SK-N-SH (cell line): ENCODE measurements at regions not wholly inside any gene's neighbourhood (a gene's known extent, or its start where the extent isn't known, plus 50 kb on each side); places are given as distances from the start of the nearest gene placed in this dataset.

Source experiments
- CTCF ChIA-PET: fragments of 300-600, 350-600 bp; formaldehyde crosslinking; extraction: SDS; loops from one replicate; lab custom pipeline; 2021; lab: Yijun Ruan, JAX
- POLR2A ChIA-PET: fragments of 350-600 bp; sonication (Branson Sonifier 250); formaldehyde crosslinking; extraction: SDS; loops from one replicate; lab custom pipeline; 2020; ENCODE audit warnings: antibody characterized with exemption, inconsistent platforms; lab: Yijun Ruan, JAX
- DNase-seq: peaks from one replicate; pipeline ENCODE4 v3.0.0; 2012
- H2AFZ ChIP-seq: fragments of 200-600 bp; sonication (generic); 2 replicates; pipeline ENCODE4 v1.8.1; 2016; ENCODE audit warnings: antibody characterized with exemption, mild to moderate bottlenecking, low read depth
- H3F3A ChIP-seq: fragments of 200-600 bp; sonication (generic); replicated peaks from 2 replicates; pipeline ENCODE3; 2016; ENCODE audit warnings: antibody characterized with exemption, mild to moderate bottlenecking; ENCODE audit not compliant: insufficient read depth
- H3K27ac ChIP-seq, 2 experiments: fragments of 200-500 bp in 1 of 2; fragments of 200-600 bp in 1 of 2; sonication (Bioruptor generic) in 1 of 2; sonication (generic), shearing (Covaris generic) in 1 of 2; 2 replicates each; pipeline versions ENCODE4 v1.5.1 to v1.6.1; 2014 to 2016; ENCODE audit warnings: low read depth in 2 of 2, inconsistent platforms in 1 of 2, low read length in 1 of 2, mild to moderate bottlenecking in 1 of 2, mixed read lengths in 1 of 2
- H3K27me3 ChIP-seq: fragments of 200-600 bp; sonication (generic), shearing (Covaris generic); 2 replicates; pipeline ENCODE4 v1.6.1; 2016; ENCODE audit warnings: mixed run types; ENCODE audit not compliant: insufficient read depth
- H3K36me3 ChIP-seq, 2 experiments: fragments of 200-500 bp in 1 of 2; fragments of 200-600 bp in 1 of 2; sonication (Bioruptor generic) in 1 of 2; sonication (generic) in 1 of 2; replicated peaks in 1 of 2; 2 replicates each; pipeline versions ENCODE3 to v1.5.1; 2014 to 2016; ENCODE audit warnings: low read length in 1 of 2, mild to moderate bottlenecking in 1 of 2; ENCODE audit not compliant: insufficient read depth in 2 of 2, control insufficient read depth in 1 of 2
- H3K4me1 ChIP-seq, 2 experiments: fragments of 200-500 bp in 1 of 2; fragments of 200-600 bp in 1 of 2; sonication (Bioruptor generic) in 1 of 2; sonication (generic), shearing (Covaris generic) in 1 of 2; 2 replicates each; pipeline versions ENCODE4 v1.5.1 to v1.6.1; 2014 to 2016; ENCODE audit warnings: low read depth in 1 of 2, low read length in 1 of 2, mixed run types in 1 of 2; ENCODE audit not compliant: insufficient read depth in 2 of 2, control insufficient read depth in 1 of 2
- H3K4me2 ChIP-seq: fragments of 200-600 bp; sonication (generic), shearing (Covaris generic); 2 replicates; pipeline ENCODE4 v1.6.1; 2017; ENCODE audit warnings: mixed run types
- H3K4me3 ChIP-seq, 2 experiments: fragments of 200-500 bp in 1 of 2; fragments of 200-600 bp in 1 of 2; sonication (Bioruptor generic) in 1 of 2; sonication (generic), shearing (Covaris generic) in 1 of 2; 2 replicates each; pipeline versions ENCODE4 v1.5.1 to v1.8.1; 2014 to 2016; ENCODE audit warnings: low read depth in 2 of 2, inconsistent platforms in 1 of 2, low read length in 1 of 2, mild to moderate bottlenecking in 1 of 2, mixed read lengths in 1 of 2, moderate library complexity in 1 of 2
- H3K79me2 ChIP-seq: fragments of 200-600 bp; sonication (generic); 2 replicates; pipeline ENCODE4 v1.8.1; 2017; ENCODE audit warnings: mild to moderate bottlenecking; ENCODE audit not compliant: insufficient read depth
- H3K9ac ChIP-seq: fragments of 200-600 bp; sonication (generic); 2 replicates; pipeline ENCODE4 v1.6.1; 2017; ENCODE audit warnings: mixed run types
- H3K9me2 ChIP-seq: fragments of 200-600 bp; sonication (generic); 2 replicates; pipeline ENCODE4 v1.6.1; 2017; ENCODE audit warnings: mixed run types
- H3K9me3 ChIP-seq: fragments of 200-600 bp; sonication (generic); 2 replicates; pipeline ENCODE4 v1.6.1; 2017; ENCODE audit warnings: mixed run types, mild to moderate bottlenecking, moderate library complexity
- H4K20me1 ChIP-seq: fragments of 200-600 bp; sonication (generic); 2 replicates; pipeline ENCODE4 v1.6.1; 2017; ENCODE audit warnings: mild to moderate bottlenecking, mixed run types; ENCODE audit not compliant: insufficient read depth
- CHD2 ChIP-seq: fragments of 150-350 bp; IDR thresholded peaks from 2 replicates; pipeline ENCODE4 v1.6.1; 2018; ENCODE audit warnings: low read length; ENCODE audit not compliant: partially characterized antibody
- ELF1 ChIP-seq: IDR thresholded peaks from 2 replicates; pipeline ENCODE4 v1.4.0; 2012
- EZH2phosphoT487 ChIP-seq: fragments of 200-600 bp; sonication (generic); IDR thresholded peaks from 2 replicates; pipeline ENCODE4 v1.6.1; 2017; ENCODE audit warnings: low read depth, mixed run types, mild to moderate bottlenecking, antibody characterized with exemption, moderate library complexity, borderline replicate concordance
- FOXJ3 ChIP-seq: sonication (generic); formaldehyde crosslinking; IDR thresholded peaks from 2 replicates; pipeline ENCODE4 v1.5.1; 2020; ENCODE audit warnings: mild to moderate bottlenecking, missing genetic modification reagents
- FOXM1 ChIP-seq: IDR thresholded peaks from 2 replicates; pipeline ENCODE4 v1.4.0; 2012; ENCODE audit warnings: low read depth, mild to moderate bottlenecking
- GABPA ChIP-seq: IDR thresholded peaks from 2 replicates; pipeline ENCODE4 v1.4.0; 2012; ENCODE audit warnings: low read depth, mild to moderate bottlenecking
- IRF3 ChIP-seq: fragments of 150-350 bp; IDR thresholded peaks from 2 replicates; pipeline ENCODE4 v1.6.1; 2016; ENCODE audit warnings: mild to moderate bottlenecking, low read depth, low read length
- JUND ChIP-seq: IDR thresholded peaks from 2 replicates; pipeline ENCODE4 v1.4.0; 2012
- MAX ChIP-seq: IDR thresholded peaks from 2 replicates; pipeline ENCODE4 v1.4.0; 2012; ENCODE audit warnings: low read depth
- MXI1 ChIP-seq: IDR thresholded peaks from 2 replicates; pipeline ENCODE4 v1.6.1; 2012; ENCODE audit warnings: mild to moderate bottlenecking, low read depth, low read length, improper control_type of control experiment
- NFIC ChIP-seq: IDR thresholded peaks from 2 replicates; pipeline ENCODE4 v1.4.0; 2012; ENCODE audit warnings: borderline replicate concordance
- NRF1 ChIP-seq: IDR thresholded peaks from 2 replicates; pipeline ENCODE4 v1.6.1; 2012; ENCODE audit warnings: low read depth, mild to moderate bottlenecking, low read length
- POLR2AphosphoS5 ChIP-seq: IDR thresholded peaks from 2 replicates; pipeline ENCODE4 v1.6.1; 2012; ENCODE audit warnings: low read depth, low read length
- RCOR1 ChIP-seq: fragments of 150-350 bp; IDR thresholded peaks from 2 replicates; pipeline ENCODE4 v1.6.1; 2017; ENCODE audit warnings: antibody characterized with exemption, low read length
- RFX5 ChIP-seq: IDR thresholded peaks from 2 replicates; pipeline ENCODE4 v1.6.1; 2012; ENCODE audit warnings: mild to moderate bottlenecking, improper control_type of control experiment, low read length
- RXRA ChIP-seq: IDR thresholded peaks from 2 replicates; pipeline ENCODE4 v1.4.0; 2012; ENCODE audit warnings: low read depth, mild to moderate bottlenecking, borderline replicate concordance
- SIN3A ChIP-seq: IDR thresholded peaks from 2 replicates; pipeline ENCODE4 v1.6.1; 2012; ENCODE audit warnings: low read depth, mild to moderate bottlenecking, low read length, moderate library complexity, borderline replicate concordance
- SMC3 ChIP-seq: IDR thresholded peaks from 2 replicates; pipeline ENCODE4 v1.6.1; 2012; ENCODE audit warnings: low read depth, low read length, improper control_type of control experiment
- TAF1 ChIP-seq: IDR thresholded peaks from 2 replicates; pipeline ENCODE4 v1.6.1; 2012; ENCODE audit warnings: low read depth, mild to moderate bottlenecking, low read length, moderate library complexity, borderline replicate concordance
- TEAD4 ChIP-seq: IDR thresholded peaks from 2 replicates; pipeline ENCODE4 v1.4.0; 2012; ENCODE audit warnings: mild to moderate bottlenecking, borderline replicate concordance; ENCODE audit not compliant: insufficient read depth
- USF2 ChIP-seq: fragments of 150-350 bp; IDR thresholded peaks from 2 replicates; pipeline ENCODE4 v1.6.1; 2017; ENCODE audit warnings: antibody characterized with exemption, low read length, low read depth, borderline replicate concordance
- YY1 ChIP-seq: IDR thresholded peaks from 2 replicates; pipeline ENCODE4 v1.4.0; 2012; ENCODE audit warnings: low read depth, mild to moderate bottlenecking
- ZBTB33 ChIP-seq: IDR thresholded peaks from 2 replicates; pipeline ENCODE4 v1.4.0; 2012; ENCODE audit warnings: low read depth, borderline replicate concordance
- WGBS: methylation state at CpG from one replicate; pipeline ENCODE4 v1.1.6; 2017; ENCODE audit warnings: low lambda C conversion rate; 5-methylcytosine and 5-hydroxymethylcytosine counted together

GRCh38 chr9:21687351-21687750, 115.1 kb upstream of the MTAP start:
- H3K4me1 ChIP-seq = peaks cover 0 to 12% of the 10 kb centered on the region in 2 experiments; a peak in 2 of 4 replicates
- no peaks in the 10 kb centered on the region for H4K20me1 ChIP-seq
- H3K4me3 ChIP-seq = no peak overlapping the region
- H3K27ac ChIP-seq = no peak overlapping the region
- H3K9ac ChIP-seq = no peak overlapping the region
- H3K9me2 ChIP-seq = no peaks in the 10 kb centered on the region
- CTCF ChIA-PET = no interaction called here
- H2AFZ ChIP-seq = no peak overlapping the region
- no peaks in the 10 kb centered on the region for H3K9me3 ChIP-seq
- POLR2A ChIA-PET = no interaction called here
- peaks cover 8% of the 10 kb centered on the region for H3F3A ChIP-seq
- H3K4me2 ChIP-seq = no peak overlapping the region
- H3K36me3 ChIP-seq = no peaks in the 10 kb centered on the region
- no peaks in the 10 kb centered on the region for H3K79me2 ChIP-seq
- no peak for DNase-seq
- TF ChIP-seq MXI1 = no peak
- no peaks in the 10 kb centered on the region; the same call in 1 of the 2 replicates for H3K27me3 ChIP-seq

GRCh38 chr9:21688108-21689102, 114.0 kb upstream of the MTAP start:
- Histone ChIP-seq H3K9me2 (no peaks in the 10 kb centered on the region), H3K27ac (peak overlapping the region in 1 of 2 experiments; percentile 56; a peak in 2 of 4 replicates), H3K4me2 (peak overlapping the region; percentile 68), H3K4me1 (peaks cover 0 to 12% of the 10 kb centered on the region in 2 experiments; a peak in 2 of 4 replicates), H3K9me3 (no peaks in the 10 kb centered on the region), H4K20me1 (no peaks in the 10 kb centered on the region), H3K9ac (peak overlapping the region; percentile 5; the same call in 1 of the 2 replicates), H2AFZ (peak overlapping the region; percentile 65; the same call in 1 of the 2 replicates), H3K4me3 (peak overlapping the region; percentile 10 to 42; a peak in 3 of 4 replicates), H3F3A (peaks cover 8% of the 10 kb centered on the region), H3K36me3 (no peaks in the 10 kb centered on the region), H3K79me2 (no peaks in the 10 kb centered on the region), H3K27me3 (peaks cover 5% of the 10 kb centered on the region)
- ChIA-PET POLR2A (no interaction called here), CTCF (interaction anchor here (3.3 kb wide), 1 partner anchor 20 kb away, joined by 13 read pairs; no protein-coding TSS in a partner anchor)
- WGBS = 8% methylated on average over 8 of the region's 8 CpGs
- DNase-seq = no peak
- TF ChIP-seq POLR2AphosphoS5 (no peak), ZBTB33 (no peak), SMC3 (no peak), SIN3A (no peak), CHD2 (no peak), RFX5 (no peak), USF2 (no peak), NFIC (no peak), MAX (peak; percentile 77), FOXM1 (no peak), JUND (peak; percentile 41), TAF1 (no peak), RXRA (no peak), TEAD4 (no peak), FOXJ3 (no peak), GABPA (no peak), IRF3 (no peak), YY1 (no peak), ELF1 (no peak), NRF1 (no peak), RCOR1 (no peak), MXI1 (no peak), EZH2phosphoT487 (no peak)
